HG03342 (cell line): ENCODE measurements at regions not wholly inside any gene's neighbourhood (a gene's known extent, or its start where the extent isn't known, plus 50 kb on each side); places are given as distances from the start of the nearest gene placed in this dataset.

ENCODE experiments used
- ATAC-seq: cut with Tn5 transposase; IDR thresholded peaks from one replicate; pipeline ENCODE4 v1.9.1; 2021; ENCODE audit warnings: mild to moderate bottlenecking, moderate library complexity; ENCODE audit not compliant: unreplicated experiment

DNA sequence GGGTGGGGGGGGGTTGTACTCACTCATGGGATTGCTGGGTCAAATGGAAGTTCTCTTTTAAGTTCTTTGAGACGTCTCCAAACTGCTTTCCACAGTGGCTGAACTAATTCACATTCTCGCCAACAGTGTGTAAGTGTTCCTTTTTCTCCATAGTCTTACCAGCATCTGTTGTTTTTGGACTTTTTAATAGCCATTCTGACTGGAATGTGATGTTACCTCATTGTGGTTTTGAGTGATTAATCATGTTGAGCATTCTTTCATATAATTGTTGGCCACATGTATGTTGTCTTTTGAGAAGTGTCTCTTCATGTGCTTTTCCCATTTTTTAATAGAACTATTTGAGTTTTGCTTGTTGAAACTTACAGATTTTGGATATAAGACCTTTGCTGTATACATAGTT lies 94.9 kb upstream of the PLPPR1 start:
- no peak for ATAC-seq

GRCh38 chr9:100937382-100937781 lies 91.1 kb upstream of the PLPPR1 start:
- no peak for ATAC-seq

DNA sequence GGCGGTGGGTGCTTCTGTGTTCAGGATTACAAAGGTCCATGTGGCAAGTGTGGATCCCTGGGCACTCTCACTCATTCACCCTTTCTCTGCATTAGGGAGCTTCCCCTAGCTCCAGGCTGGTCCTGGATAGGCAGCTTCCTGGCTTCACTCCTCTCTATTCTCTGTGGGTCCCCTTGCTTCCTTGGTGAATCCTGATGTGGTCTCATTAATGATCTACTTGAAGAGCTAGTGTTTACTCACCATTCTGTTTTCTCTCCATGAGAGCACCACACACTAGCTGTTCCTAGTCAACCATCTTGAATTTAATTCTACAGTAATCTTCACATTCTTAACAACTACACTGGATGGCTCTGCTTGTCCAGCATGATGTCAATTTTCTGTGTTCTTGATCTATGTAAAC lies 90.0 kb upstream of the PLPPR1 start:
- no peak for ATAC-seq

DNA sequence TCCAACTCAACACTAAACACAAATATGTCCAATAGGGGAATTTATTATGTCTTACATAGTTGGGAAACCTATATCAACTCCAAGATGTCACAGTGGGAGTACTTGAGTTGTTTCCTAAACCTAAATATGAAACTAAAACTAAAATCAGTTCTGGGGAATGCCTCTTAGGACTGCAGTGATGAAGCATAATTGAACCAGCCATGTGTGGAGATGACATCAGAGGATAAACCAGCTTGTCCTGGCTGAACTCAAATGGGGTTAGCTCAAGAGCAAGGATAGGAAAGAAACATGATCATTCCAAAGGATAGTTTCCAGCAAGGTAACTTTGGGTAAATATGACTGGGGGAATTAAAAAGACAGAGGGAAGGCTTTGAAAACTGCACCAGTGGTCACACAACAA lies 88.9 kb upstream of the PLPPR1 start:
- no peak for ATAC-seq

DNA sequence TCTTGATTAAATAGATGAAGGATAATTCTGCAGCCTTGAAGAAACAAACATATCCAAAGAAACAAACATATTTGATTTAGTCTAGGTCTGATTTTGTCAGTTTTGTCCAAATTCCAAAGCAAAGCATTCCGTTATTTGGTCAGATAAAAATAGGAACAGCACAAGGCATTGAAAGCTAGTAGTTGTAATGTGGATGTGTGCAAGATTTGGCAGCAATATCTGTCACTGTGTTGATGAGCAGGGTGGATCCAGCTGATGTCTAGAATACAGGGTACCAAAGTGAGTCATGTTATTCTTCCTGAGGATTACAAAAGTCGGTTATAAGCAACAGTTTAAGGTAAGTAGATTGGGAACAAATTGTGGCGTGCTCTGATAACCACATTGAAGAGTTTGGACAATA lies 69.3 kb upstream of the PLPPR1 start:
- ATAC-seq: no peak
